NCI-H460 (cell line): ENCODE measurements at regions not wholly inside any gene's neighbourhood (a gene's known extent, or its start where the extent isn't known, plus 50 kb on each side); places are given as distances from the start of the nearest gene placed in this dataset.
A peak's percentile ranks its signal among the peaks of the same experiment; 100 is the strongest.

Experiments used
- DNase-seq: peaks from one replicate; pipeline ENCODE4 v3.0.0-alpha.2; 2016; ENCODE audit warnings: low read depth; ENCODE audit errors: extremely low read depth

DNA sequence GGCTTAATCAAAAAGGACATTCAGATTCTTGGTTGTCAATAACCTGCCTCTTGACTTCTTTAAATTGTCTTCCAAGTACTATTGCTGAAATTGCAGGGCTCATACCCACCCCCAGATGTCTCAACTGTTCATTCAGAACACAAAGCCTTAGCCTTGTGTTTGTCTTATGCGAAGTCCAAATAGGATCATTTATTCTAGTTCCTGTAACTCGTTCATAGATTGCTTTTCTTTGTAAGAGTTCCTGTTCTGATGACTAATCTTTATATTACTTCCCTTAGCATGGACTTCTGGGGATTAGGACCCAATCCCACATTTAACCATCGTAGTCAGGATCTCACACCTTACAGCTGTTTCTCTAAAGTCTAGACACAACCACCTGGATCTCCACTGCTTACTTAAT is 226.0 kb downstream of the VEGFC start:
- no peak for DNase-seq

DNA sequence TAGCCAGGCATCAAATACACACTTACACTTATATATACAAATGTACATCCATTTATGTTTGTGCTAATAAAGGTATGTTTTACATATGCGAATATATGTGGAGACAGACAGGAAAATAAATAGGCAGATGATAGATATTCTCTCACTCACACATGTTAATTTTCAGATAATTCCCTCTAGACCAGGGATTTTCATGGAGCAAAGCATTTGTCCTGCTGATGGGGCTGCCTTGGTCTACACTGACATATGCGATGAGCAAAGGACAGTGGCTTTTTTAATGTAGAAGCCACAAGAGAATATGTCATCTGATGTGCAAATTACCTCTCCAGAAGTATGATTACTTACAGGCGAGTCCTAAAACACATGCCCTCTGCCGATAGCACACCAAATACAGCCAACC is 224.5 kb downstream of the VEGFC start:
- DNase-seq = no peak

DNA sequence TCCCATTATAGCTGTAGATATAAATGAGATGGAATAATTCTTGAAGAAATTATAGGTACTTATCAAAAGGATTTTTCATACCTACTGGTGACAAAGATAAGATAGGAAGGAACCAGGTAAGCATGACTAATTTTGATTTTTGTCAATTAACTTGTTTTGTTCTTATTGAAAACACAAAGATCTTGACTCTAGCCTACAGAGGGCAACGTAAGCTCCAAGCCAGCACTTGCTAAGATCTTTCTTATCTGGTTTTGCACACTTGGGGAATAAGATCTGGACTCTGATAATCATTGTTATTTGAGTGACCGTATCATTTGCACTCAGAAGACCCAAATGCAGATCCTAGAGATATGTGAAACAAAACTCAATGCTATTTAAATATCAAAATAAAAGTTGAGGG is 223.4 kb downstream of the VEGFC start:
- no peak for DNase-seq

DNA sequence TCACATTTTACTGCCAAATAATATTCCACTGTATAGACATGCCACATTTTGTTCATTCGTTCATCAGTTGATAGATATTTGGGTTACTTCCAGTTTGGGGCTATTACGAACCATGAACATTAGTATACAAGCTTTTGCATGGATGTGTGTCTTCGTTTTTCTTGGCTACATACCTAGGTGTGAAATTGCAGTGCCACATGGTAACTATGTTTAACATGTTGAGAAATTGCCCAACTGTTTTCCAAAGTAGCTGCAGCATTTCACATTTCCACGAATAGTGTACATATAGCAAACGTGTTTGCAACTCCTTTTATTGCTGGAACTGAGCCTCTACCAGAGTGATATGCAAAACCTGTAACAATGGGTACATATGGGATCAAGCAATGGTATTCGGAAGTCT is 221.5 kb downstream of the VEGFC start:
- peak; percentile 76 for DNase-seq

DNA sequence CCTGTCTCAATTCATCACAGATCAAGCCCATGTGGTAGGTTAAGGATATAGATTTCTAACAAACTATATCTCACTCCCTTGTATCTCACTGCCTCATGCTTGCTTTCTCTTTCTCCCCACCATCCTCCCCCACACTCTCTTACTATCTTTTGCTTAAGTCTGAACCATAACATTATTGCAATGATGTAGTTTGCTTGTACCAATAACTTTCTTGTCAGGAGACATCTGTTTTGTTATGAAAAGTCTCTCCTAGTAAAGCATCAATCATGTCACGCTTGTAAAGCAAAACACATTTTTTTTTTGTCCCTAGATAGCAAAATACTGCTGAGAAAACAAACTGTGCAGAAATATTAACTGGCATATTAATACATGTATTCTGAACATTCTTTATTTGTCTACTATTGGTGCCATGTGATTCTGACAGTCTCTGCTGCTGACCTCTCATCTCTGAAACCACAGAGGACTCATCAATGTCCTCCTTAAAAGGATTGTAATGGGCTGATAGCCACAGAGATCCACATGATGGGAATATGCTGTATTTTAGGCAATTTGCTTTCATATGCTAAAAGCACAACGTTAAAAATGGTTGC is 217.5 kb downstream of the VEGFC start:
- DNase-seq = no peak

DNA sequence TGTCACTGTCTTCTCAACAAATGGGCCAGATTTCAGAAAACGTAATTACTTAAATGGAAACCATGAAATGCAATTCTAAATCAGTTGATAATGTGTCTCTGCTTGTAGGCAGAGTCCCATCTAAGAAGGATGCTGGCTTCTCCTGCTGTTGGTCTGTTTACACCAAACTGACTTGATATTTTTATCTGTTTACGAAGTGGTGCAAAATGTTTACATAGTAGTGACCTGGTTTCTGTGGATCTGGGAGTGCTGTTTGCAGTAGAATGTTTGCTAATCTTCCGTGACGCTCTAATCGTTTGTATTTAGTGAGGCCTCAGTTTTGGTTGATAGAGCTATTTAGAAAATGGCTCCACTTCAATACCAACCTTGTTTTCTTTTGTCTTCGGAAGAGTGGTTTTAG is 213.5 kb downstream of the VEGFC start:
- DNase-seq = peak; percentile 51

DNA sequence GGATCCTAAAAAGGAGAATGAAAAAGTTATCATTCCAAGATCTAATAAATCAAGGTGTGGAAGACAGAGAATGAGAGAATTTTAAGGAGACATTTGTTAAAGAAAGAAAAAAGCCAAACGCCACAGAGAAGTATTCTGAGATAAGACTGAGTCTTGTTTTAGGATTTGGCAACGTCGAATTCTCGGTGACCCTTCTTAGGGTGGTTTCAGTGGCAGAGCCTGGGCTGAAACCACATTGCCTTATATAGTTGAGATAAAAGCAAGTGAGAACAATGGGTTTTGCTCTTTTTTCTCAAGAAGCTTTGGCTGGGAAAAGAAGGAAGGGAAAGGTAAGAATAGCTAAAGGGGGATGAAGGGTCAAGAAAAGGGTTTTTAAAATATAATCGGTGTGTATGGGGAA is 209.4 kb downstream of the VEGFC start:
- DNase-seq = no peak

DNA sequence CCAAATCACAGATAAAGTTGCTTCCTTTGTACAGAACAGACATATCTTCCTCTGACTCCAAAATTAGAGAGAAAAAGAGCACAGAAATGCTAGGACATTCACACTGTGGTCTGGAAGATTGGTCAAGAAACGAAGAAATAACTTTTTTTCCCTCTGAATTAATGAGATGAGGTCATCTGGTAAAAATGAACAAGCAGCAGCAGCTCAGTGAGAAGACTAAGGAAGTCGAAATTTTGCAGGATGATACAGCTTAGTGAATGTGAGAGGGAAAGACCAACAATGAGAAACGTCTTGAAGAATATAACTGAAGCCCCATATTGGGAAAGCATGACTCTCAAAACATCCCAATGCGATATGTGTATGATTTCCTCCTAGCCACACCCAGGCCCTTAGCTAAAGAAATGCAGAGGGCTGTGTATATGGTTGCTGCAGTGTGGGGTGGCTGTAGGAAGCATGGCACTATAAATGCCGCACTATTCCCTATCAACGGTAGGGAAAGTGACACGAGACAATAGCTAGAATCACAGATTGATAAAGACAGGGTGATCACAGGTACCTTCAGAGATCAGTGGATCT is 208.6 kb downstream of the VEGFC start:
- no peak for DNase-seq

DNA sequence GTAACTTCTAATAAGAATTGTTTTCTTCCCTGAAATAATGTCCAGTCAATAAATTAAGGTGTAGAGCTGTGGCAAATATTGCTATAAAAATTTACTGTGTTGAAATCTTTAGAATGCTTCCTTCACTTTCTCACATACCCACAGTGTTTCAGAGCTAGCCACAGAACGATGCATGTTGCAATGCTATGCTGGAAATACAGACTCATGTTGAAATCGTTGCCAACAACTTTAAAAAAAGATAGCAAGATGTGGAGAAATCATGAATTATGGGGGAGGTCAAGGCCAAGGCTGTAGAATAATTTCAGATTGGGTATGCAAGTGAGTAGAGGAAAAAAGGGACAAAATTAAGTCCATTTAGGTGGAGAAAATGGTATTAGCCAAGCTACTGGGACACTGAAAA is 204.8 kb downstream of the VEGFC start:
- no peak for DNase-seq

DNA sequence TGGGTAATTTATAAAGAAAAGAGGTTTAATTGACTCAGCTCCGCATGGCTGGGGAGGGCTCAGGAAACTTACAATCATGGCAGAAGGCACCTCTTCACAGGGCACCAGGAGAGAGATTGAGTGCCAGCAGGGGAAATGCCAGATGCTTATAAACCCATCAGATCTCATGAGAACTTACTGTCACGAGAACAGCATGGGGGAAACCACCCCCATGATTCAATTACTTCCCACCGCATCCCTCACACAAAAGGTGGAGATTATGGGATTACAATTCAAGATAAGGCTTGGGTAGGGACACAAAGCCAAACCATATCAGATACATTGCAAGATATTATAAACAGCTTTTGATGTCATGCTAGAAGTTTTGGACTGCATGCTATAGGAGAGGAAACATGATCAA is 204.3 kb downstream of the VEGFC start:
- no peak for DNase-seq

DNA sequence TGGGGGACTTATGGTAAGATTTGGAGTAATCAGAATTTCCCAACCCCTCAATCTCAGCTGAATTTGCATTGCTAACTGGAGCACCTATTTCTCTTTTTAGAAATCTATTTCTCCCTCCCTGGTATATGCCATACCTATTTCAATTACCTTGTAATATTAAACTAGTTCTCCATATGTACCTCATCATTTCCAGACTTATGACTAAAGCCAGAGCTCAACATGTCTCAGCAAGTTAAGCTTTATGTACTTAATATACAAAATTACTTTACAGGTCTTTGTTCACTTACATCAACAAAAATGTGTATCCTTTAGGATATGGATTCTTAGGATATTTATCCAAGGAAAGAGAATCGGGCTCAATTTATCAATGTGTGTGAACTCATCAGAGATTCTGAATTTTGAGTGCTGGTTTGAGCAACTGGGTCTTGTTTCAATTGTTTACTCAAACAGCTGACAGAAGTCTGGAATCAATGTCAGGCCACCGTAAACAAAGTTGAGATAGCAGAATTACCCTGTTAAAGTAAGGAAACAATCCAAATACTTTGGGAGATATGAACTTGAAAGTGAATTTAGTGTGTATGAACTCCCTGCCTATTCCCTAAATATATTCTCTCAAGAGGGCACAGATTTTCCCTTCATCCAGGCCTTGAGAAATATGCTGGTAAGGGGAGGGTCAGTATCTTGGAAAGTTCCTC is 199.6 kb downstream of the VEGFC start:
- DNase-seq = no peak

DNA sequence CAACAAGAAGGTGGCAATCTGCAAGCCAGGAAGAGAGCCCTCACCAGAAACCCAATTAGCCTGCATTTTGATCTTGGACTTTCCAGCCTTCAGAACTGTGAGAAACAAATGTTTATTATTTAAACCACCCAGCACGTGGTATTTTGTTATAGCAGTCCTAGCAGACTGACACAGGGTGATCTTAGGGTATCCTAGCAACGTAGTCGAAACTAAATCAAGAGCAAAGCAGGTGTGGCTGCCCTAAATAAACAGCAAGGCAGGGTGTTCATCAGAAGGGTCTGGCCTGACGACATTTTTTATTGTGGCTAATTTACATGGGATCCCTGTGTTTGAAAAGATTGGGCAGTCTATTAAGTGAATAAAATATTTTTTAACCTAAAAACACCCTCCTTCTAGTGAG is 198.8 kb downstream of the VEGFC start:
- DNase-seq = no peak

DNA sequence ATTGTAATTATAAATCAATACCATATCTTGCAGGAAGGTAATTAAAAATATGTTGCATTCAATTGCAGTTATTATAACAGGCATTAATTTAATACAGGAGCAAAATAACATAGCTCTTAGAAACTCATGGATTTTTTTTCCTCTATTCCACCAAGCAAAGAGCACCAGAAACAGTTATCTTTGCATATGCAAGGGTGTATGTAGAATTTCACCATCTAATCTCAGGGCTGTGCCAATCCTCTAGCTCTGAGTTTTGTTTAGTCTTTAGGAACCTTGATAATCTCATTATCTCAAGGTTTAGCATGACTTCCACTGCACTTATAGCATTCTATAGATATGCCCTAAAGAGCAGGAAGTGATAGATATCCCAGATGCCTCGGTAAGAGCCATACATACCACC is 197.5 kb downstream of the VEGFC start:
- DNase-seq = no peak

DNA sequence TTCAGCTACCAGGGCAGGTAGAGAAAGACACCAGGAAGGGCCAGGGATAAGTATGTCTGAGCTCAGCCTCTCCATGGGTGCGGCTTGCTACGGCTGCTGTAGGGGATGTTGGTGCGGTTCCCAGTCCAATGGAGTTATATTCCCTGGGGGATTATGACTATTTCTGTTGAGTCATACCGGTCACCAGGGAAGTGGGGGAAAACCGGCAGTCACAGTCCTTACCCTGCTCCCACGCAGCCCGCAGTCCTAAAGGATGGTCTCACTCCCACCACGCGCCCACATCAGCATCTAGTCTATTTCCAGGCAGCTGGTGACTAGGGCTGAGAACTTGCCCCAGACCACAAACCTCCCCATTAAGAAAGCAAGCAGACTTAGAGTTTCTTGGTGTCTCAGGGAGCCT is 191.6 kb downstream of the VEGFC start:
- DNase-seq = peak; percentile 11

DNA sequence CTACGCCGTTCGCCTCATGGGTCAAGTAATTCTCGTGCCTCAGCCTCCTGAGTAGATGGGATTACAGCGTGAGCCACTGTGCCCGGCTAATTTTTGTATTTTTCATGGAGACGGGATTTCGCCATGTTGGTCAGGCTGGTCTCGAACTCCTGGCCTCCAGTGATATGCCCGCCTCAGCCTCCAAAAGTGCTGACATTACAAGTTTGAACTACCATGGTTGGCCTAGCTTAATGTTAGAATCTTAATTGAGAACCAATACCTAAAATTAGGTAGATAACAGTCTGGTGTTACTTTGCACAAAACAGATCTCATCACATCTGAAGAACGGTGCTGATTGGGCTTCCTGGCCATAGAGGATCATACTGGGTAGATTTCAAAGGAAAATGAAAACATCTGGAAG is 184.9 kb downstream of the VEGFC start:
- no peak for DNase-seq

DNA sequence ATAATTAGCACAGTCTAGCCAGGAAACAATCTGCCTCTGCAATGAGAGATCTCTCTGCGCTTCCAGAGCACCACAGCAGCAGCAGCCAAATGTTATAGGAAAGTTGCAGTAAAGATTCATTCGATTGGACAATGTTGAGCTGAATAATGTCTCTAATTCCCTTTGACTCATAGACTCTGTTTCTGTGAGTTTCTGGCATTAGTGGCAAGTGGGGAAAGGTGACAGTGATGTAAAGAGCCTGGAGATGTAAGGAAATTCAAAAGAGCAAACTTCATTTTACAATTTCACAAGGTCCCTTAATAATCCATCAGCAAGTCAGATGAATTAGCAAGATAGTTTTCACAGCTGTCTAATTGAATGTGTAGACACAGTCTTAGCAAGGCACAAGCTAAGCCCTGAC is 184.4 kb downstream of the VEGFC start:
- DNase-seq = no peak

DNA sequence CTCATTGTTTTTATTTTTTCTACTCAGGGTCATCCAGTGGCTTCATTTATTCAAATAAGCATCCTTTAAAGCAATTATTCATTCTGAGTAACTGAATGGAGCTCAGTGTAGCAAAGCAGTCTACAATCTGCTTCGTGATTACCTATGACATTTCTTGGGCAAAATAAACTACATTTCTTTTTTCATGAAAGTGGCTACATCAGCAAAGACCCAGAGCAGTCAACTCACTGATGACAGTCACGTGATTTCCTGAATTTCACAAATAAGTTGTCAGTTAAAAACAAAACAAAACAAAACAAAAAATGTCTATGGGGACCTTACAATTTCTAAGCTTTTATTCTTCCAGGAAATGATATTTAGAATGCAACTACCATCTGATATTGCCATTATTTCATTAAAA is 182.1 kb downstream of the VEGFC start:
- DNase-seq = no peak

DNA sequence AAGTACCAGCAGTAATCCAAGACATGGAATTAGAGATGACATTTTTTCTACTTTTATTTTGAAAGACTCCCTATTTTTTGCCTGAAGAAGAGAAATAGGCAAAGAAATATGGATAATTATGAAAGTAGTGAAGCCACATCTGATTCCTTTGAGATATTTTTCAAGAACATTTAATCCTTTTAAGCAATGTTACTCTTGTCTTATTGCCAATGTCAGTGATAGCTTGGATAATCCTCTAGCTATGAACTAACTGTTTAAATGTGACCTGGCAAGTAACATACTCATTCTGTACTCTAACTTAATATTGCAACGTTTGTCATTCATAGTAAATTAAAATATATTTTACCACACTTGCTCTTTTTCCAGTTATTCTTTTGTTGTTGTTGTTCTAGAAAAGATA is 181.3 kb downstream of the VEGFC start:
- DNase-seq = no peak

DNA sequence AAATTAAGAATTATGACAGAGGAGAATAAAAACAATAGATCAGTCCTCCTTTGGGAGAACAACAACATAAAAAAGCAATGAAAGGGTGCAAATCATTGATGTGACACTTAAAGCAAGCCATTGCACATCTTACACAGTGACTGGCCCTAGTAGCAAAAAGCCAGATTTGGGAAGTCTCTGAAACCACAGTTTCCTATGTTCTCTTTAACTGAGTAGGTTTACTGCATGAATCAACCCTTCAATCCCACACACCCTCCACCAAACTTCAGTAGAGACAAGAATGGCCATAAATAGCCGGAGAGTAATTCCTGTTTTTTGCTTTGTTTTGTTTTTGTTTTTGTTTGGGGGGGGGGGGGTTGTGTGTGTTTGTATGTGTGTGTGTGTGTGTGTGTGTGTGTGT is 180.8 kb downstream of the VEGFC start:
- DNase-seq = no peak

DNA sequence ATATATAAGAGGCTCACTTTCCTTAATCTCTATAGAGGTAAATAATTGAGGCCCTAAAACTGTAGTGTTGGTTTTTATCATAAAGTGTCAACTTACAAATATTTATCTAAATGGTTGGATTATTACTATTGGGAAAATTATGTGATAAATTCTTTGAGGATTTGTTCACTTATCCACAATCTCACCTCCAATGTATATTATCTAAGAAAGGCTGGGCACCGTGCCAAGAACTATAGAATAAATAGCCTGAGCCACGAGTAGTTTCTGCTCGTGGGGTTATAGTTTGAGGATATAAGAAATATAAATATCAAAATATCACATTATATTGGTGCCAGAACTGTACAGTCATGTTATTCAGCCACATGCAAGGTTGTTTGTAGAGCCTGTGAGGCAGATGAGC is 177.9 kb downstream of the VEGFC start:
- DNase-seq = no peak

DNA sequence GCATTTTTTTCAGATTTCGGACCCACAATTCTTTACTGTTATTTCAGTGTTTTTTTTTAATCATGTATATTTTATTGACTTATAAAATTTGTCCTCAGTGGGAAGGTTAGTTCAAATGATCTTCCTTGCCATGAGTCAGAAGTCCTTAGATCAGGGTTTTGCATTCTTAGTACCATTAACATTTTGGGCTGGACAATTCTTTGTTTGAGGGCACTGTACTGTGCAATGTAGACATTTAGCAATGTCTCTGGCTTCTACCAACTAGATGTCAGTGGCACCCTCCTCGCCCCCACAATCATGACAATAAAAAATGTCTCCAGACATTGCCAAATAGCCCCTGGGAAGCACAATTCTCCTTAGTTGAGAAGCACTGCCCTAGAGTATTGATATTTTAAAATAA is 176.6 kb downstream of the VEGFC start:
- DNase-seq = no peak

DNA sequence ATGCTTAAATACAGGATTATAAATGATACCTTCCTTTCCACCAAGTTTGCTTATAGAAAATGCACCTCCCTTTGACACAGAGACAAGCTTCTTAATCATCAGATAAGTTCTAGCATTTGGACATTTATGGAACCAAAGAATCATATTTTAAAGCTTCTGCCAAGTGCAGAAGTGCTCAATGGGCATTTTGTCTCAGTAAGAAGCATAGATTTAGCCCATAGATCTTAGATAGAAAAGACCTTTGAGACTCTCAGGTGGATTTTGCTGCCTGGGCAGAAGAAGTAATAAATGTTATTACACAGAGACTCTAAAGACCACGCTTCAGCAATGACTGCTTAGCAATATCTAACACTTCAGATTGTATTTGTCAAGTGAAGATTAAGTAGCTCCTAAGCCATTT is 174.6 kb downstream of the VEGFC start:
- DNase-seq = no peak

DNA sequence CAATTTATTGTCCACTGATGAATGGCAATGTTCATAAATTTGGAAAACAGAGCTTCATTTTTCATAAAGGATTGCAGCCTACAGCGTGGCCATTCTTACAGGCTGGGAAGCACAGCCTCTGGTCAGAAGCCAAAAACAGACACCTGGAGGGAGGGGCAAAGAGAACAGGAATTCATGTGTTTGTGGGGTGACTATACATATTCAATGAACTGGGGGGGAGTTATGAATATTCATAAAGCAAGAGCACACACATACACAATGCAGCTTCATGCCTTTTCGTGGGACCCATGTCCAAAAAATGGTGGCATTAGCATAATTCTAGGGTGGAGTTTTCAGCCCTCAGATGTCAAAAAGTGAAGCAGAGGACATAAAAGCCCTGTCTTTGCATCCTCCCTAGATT is 173.3 kb downstream of the VEGFC start:
- DNase-seq = no peak
